Activated T-helper 1 cell treated with Interleukin-2 at 50 U/mL for 16 hours (primary cell): ENCODE measurements at regions not wholly inside any gene's neighbourhood (a gene's known extent, or its start where the extent isn't known, plus 50 kb on each side); places are given as distances from the start of the nearest gene placed in this dataset.

Experiments
- DNase-seq: peaks from one replicate; pipeline ENCODE4 v3.0.0-alpha.2; 2020; ENCODE audit warnings: low read depth

DNA sequence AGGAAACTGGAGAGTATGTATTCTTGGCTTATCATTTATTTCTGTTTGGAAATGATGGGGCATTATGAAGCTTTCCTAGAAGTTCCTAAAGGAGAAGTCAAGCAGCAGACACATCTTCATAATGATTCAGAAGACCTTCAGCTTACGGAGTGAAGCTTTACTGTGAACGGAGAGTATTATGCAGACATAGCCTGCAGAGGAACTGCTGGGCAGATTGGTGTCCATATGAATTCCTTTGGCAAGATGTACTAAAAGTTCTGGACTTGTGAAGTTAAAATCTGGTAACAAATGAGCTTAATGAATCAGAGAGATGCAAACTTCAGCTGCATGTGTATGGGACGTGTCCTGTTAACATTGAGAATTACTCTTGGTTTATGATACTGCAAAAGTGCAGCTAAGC is 60.1 kb downstream of the NABP1 start:
- DNase-seq, result no peak

DNA sequence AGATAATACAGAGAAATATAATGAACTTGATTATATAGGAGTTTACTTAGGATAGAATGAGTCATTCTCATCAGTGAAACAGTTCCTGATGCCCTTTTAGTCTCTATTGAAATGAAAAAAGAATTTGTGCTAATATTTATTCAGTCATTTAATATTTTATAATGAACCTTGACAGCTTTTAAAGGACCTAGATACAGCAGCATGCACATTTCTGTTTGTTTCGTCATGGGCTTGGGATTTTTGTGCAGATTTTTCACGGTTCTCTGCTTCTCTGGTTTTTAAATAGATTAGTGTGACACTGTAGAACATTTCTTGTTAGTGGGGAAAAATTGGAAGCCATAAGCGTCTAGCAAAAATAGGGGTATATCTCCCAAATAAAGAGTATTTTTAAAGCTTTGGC is 60.7 kb downstream of the NABP1 start:
- no peak for DNase-seq

DNA sequence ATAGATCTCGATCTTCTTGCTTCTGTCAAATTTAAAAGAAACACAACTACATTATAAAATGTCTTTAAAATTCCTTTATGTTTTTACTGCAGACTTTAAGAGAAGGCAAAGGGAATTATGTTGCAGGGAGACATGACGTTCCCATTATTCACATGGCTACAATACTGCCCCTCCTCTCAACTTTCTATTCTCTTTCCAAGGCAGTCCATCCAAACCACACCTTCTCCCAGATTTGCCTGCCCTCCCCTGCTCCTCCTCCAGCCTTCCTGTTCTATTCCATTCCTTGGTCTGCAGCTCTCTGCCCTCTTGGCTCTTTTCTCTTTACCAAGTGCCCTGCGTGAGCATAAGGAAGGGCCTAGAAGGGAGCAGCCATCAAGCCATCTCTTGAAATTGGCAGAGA is 61.3 kb downstream of the NABP1 start:
- no peak for DNase-seq

DNA sequence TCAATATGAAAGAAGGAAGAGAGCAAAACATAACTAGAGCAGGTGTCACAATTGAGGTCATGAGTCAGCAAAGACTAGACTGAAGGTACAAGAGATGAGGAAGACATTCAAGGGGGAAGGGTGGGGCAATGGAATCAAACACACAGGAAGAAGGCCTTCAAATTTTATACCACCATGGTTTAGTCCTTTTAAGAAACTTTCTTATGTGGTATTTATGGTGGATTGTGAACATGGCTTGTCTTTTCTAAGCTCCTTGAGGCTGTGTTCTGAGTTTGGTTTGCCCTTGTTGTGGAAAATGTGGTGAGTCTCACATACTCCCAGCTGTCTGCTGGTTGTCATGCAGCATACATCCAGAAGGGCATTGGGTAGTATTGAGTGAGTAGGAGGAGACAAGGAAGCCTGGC is 62.1 kb downstream of the NABP1 start:
- peak; percentile 2 for DNase-seq

DNA sequence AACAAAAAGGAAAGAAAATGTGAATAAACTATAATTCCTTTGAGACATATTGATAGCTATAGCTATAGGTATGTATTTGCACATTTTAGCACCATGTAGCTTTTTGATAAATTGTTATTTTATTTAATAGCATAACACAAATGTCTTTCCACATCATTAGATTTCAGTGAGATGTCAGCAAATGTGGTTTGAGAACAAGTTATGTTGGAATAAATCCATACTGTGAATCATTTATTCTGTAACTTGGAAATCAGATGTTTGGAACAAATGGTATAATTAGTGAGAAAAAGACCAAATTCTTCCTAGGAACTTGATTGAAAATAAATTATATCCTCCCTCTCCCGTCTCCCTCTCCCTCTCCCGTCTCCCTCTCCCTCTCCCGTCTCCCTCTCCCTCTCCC is 62.8 kb downstream of the NABP1 start:
- no peak for DNase-seq

DNA sequence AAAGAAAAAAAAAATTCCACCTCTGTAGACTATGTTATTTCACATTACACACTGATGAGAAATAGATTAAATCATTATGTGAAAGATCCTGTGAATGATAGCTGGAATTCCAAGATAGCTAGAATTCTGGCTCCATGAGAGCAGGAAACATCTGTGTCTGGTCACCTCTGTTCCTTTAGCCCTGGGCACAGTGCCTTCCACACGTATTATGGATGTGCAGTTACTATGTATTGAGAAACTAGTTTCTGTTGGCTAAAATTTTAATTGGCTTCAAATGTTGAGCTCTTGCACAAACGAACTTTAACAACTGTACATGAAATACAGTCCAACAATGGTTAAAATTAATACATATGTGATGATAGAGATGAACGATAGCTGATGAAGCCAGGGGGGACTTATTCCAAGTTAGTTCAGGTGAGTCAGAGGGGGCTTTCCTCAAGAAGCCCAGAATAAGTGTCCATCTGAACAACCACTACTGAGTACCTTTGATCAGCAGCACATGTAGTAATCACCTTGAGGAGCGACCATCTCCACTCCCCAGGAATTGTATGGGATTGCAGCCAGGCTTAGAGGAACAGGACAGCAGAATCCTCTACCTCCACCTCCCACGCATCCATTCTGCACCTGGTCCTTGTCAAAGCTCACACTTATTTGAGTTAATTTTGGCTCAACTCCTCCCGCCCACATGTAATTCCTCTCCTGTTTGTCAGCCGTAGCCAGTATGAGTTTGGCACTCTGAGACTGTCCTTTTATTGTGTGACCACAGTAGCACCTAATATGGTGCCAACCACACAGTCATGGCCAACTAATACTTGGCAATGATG is 68.6 kb downstream of the NABP1 start:
- DNase-seq, result no peak

DNA sequence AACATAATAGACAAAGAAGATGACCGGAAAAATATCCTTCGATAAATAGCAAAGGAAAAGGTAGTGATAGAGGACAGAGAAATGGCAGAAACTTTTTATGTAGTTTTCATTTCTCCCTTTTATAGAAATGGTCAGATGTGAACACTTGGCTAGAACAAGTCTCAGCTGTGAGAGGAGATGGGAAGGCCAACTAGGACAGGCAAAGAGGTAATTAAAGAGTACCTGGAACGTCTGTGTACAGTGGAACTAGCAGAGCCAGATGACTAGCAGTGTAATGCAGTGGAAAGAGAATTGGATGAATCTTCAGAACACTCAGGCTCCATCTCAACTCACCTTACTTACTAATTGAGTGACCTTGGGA is 69.2 kb downstream of the NABP1 start:
- no peak for DNase-seq

DNA sequence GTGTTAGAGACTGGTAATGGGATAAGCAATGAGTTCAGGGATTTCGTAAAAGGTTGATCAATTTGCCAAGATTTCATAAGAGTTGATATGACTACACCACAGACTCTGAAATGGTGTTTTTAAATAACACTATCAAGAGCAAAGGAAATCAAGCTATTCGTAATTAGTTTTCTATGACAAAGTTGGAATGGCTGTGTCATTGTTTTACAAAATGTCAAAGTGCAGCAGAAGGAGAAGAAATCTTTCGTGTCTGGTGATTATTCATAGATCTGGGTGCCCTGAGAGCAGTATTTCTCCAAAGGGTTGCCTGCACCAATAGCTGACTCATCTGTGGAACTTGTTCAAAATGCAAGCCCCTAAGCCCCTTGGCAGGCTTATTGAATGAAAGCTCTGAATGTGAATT is 70.1 kb downstream of the NABP1 start:
- no peak for DNase-seq

DNA sequence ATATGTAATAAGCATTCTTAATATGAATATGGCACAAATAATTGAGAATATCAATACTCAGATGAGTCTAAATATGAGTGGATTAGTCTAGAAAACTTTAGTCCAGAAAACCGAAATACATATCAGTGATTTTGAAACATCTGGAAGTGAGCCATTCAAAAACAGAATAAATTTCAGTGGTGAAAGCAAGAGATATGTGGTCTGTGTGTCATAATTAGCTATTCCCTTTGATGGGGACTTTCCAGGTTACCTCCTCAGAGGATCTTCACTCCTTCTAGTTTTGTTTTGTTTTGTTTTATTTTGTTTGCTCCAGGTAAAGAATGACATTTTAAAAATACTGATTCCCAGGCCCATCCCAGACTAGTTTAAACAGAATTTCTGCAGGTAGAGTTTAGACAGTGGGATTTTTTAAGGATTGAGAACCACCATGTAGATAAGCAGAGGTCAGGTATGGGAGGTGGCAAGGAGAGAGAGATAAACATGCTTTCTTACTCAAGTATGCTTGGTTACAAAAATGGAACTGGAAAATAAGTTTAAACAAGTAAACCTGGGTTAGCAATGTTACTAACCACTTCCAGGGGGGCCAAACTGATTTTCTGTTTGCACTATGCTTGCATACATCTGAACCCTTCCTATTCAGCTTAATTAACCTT is 70.7 kb downstream of the NABP1 start:
- DNase-seq, result no peak

DNA sequence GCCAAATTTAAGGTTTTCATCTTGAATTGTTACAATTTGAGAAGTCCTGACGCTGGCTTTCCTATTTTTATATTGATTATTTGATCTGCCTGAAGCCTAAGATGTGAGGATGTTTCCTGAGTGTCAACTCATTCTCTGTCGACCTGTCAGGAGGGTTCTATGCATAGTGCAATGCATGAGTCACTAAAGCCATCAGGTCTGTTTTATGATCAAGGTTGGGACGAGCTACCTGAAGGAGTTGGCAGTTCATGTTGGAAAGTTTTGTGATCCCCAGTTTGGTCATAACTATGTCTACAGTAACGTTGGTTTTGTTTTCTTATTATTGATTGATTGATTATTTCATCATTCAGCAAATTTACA is 71.2 kb downstream of the NABP1 start:
- DNase-seq, result no peak

DNA sequence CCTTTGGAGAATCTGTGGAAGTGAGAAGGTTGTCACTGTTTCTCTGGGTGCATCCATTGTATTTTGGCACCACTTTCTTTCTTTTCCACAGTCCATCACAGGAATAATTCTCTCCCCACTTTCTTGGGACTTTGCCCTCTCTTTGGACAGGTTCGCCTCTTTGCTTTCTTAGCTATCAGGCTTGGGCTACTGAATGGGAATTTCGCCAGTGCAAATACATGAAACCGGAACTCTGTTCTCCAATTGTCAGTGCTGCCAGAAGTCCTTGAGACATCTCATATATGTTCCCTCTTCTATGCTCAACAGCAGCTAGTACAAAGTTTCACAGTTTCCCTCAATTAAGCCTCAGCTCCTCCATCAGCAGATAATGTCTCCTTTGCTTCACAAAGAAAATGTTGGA is 76.2 kb downstream of the NABP1 start:
- no peak for DNase-seq

DNA sequence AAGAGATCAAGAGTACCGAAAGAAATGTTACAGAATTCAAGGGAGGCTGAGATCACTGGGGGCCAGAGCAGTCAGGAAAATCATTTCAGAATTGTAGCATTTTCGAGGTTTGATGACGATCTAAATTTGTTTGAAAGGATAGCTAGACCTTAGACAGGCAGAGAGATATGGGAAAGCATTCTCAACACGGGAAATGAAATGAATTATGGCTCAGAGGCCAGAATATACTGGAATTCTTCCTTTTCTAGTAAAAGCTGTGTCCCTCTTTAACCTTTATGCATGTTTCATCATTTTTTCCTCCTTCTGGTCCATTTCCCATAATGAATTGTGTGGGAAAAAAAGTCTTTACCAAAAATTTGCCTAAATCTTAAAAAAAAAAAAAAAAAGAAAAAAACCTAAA is 78.8 kb downstream of the NABP1 start:
- DNase-seq, result no peak

DNA sequence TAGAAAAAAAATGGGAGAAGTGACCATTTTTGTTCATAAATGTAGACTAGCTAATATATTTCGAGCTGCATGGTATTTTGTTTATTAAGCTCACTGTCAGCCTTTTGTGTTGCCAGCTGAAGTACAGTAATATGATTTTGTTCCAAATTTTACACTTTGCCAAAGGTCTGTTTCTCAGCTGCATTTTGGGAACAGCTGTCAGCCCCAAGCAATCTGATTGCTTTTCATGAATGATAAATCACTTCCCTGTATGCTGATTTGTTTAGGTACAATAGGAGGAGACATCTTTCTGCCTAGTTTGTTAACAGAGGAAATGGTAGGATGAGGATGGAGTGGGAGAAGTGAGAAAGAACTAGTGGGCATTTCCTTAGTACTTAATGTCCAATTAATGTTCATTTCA is 79.3 kb downstream of the NABP1 start:
- no peak for DNase-seq

DNA sequence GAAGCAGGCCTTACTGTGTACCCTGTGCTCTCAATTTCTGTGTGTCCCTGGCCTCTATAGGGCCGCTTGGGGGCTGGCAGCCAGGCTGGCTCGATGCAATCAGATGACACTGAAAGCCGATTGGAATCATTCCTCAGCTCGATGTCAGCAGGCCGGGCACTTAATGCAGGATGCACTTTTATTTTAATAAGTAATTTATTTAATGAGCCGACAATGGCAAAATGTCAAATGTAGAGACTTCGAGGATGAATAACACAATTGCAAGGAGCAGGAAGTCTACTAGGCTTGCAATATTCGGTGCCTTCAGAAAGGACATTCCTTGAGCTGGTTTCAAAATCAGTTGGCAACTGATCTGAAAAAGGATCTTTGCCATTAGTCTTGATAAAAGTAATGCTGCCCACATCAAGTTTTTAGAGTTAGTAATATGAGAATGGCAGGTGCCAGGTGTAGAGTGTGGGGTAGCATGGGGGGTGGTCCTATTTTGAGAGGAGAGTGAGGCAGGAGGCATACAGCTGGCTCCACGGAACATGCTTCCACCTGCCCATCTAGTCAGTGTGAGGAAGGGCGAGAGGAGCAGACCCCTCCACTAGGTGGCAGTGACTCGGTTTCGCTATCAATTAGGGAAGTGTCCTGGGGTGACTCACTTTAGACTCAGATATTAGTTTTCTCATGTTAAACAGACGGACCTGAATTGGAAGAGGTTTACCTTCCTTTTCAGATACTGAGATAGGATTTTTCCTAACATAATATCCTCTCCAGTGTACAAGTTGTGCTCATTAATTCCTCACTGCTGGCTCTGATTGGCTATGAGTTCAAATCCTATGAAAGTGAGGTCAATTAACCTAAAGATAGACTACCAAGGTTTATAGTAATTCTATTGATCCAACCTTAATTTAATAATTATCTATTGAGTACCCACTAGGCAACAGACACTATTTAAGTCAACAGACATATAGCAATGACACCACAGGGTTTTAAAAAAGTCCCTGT is 80.9 kb downstream of the NABP1 start:
- DNase-seq, result peak; percentile 15

DNA sequence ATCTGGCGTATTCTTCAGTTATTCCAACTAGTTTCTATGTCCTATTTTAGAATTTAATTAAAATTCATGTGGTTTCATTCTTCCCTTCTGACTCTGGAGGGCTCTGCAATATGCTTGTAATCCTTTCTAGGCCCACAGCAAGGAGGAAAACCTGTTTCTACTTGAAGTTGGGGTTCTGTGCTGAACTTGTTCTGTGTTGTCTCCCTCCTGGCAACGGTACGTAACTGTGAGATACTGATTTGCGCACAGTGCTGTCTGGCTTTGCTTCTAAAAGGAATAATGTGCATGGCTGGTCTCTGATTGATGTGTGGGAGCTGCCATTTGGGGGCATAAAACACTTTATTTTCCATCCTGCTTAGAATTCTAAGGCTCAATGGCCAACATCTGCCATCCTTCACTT is 81.7 kb downstream of the NABP1 start:
- DNase-seq, result no peak

DNA sequence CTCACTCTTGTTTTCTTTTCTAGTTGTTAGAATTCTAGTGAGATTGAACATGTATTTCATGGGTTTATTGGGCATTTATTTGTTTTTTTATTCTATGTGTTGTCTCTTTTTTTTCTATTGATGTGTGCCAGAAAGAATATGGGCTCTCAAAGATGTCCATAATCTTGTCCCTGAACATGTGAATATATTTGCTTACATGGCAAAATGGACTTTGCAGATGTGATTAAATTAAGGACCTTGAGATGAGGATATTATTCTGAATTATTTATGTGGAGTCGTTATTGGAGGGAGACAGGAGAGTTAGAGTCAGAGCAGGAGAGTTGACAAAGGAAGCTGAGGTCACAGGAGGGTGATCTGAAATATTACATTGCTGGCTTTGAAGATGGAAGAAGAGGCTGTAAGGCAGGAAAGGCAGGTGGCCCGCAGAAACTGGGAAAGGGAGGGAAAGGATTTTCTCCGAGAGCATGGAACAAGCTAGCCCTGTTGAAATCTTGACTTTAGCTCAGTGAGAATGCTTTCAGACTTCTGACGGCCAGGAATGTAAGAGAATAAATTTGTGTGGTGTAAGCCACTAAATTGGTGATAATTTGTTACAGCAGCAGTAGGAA is 82.8 kb downstream of the NABP1 start:
- no peak for DNase-seq

DNA sequence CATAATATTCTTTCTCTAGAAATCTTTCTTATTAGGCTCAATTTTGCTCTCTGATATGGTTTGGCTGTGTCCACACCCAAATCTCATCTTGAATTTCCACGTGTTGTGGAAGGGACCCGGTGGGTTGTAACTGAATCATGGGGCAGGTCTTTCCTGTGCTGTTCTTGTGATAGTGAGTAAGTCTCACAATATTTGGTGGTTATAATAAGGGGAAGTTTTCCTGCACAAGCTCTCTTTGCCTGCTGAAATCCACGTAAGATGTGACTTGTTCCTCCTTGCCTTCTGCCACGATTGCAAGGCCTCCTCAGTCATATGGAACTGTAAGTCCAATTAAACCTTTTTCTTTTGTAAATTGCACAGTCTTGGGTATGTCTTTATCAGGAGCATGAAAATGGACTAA is 73.8 kb downstream of the CAVIN2 start:
- DNase-seq, result no peak

DNA sequence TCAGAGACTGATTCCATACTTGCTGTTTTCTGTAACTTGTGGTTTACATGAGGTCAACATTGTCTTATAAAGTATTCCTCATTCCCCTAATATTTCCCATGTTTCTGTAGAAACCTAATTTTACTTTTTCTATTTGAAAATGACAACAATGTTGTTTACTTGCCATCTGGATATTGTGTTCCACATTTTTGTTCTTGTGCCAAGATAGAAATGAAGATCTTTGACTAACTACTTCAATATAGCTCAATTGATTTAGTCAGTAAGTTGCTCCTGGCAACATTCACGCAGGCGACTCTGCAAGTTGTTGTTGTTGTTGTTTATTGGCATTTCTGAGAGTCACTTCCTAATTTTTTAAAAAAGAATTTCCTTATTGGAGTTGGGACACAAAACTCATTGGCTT is 69.5 kb downstream of the CAVIN2 start:
- DNase-seq, result no peak

DNA sequence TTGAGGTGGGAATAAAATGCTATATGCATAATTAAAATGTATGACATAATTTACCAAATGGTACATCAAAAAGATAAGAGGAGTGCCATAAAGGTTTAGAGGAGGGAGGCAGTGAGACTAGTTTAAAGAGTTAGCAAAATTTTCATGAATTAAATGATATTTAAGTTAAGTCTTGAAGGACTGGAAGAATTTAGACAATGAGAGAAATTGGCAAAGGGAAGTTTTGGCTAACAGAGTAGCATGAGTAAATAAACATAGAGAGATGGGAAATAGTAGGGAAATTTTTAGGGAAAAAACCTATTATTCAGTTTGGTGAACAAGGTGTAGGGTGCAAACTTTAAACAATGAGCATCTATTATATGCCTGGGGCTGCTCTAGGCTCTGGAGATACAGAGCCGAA is 68.8 kb downstream of the CAVIN2 start:
- no peak for DNase-seq

DNA sequence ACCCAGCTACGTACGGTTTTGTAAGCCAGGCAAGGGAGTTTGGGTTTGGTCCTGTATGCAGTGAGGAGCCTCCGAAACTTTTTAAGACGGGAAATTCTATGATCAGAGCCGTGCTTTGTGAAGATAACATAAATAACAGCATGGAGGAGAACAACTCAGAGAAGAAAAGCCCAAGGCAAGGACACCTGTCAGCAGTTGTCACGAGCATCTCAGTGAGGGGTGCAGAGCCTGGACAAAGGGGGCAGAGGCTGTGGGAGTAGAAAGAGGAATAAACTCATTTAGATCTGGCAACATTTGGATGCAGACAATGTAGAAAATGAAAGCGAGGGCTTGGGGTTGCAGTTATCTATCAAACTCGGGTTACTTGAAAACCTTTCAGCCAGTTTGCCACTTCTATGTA is 64.5 kb downstream of the CAVIN2 start:
- no peak for DNase-seq

DNA sequence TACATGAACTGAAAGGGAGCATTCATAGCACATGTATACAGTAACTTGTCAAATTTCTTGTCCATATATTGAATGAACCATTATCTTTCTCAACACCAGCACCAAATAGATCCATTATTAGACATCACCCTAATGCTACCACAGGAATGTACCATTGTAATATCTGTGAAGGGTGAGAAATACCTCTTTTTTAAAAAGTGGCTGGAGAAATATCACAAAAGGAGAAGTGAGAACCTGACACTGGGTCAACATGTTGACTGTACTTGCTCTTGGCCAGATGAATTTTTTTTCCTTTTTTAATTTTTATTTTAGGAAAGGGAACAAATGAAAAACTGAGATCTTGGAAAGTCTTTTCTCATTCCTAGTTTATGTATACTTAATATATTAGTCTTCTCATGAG is 63.5 kb downstream of the CAVIN2 start:
- no peak for DNase-seq
